Endothelial cell of umbilical vein (primary cell): ENCODE measurements at regions not wholly inside any gene's neighbourhood (a gene's known extent, or its start where the extent isn't known, plus 50 kb on each side); places are given as distances from the start of the nearest gene placed in this dataset.

Experiments
- BruUV-seq: library from RNA; stranded (reverse); fragments of 400-500 nt; replicated peaks from 2 replicates; lab custom pipeline; 2021; lab: Mats Ljungman, UMichigan
- CTCF ChIA-PET: fragments of 300-600, 350-600 bp; sonication (Branson Sonifier 250); formaldehyde crosslinking; loops from one replicate; lab custom pipeline; 2021; ENCODE audit warnings: antibody characterized with exemption, inconsistent platforms; lab: Charles Lee
- POLR2A ChIA-PET: fragments of 300-600, 350-600 bp; sonication (Branson Sonifier 250); formaldehyde crosslinking; loops from one replicate; lab custom pipeline; 2021; ENCODE audit warnings: antibody characterized with exemption, inconsistent platforms; lab: Charles Lee
- DNase-seq: peaks from one replicate; pipeline ENCODE4 v3.0.0-alpha.2; 2011; ENCODE audit warnings: low read depth, low spot score
- FAIRE-seq: peaks from 2 replicates; lab custom pipeline; 2011; peaks lifted over from hg19 to GRCh38; lab: Jason Lieb, UNC
- H2AFZ ChIP-seq: 2 replicates; pipeline ENCODE4 v1.6.0; 2012; ENCODE audit warnings: low read depth, low read length, control low read depth, inconsistent platforms
- H3K27ac ChIP-seq: 2 replicates; pipeline ENCODE4 v1.5.1; 2011; ENCODE audit warnings: low read depth, mild to moderate bottlenecking, control low read depth, low read length, moderate library complexity; ENCODE audit not compliant: insufficient read depth
- H3K27me3 ChIP-seq, 2 experiments: 2 replicates each; pipeline versions ENCODE4 v1.6.0 to v1.6.1; 2011; ENCODE audit warnings: low read length in 2 of 2, mixed read lengths in 1 of 2; ENCODE audit not compliant: control insufficient read depth in 2 of 2, insufficient read depth in 2 of 2
- H3K36me3 ChIP-seq, 2 experiments: 2 replicates in 1 of 2; 3 replicates in 1 of 2; pipeline ENCODE4 v1.5.1; 2011; ENCODE audit warnings: low read length in 2 of 2, mild to moderate bottlenecking in 1 of 2, moderate library complexity in 1 of 2; ENCODE audit not compliant: control insufficient read depth in 2 of 2, insufficient read depth in 2 of 2; ENCODE audit errors: extremely low read depth in 1 of 2
- H3K4me1 ChIP-seq: 3 replicates; pipeline ENCODE4 v1.5.1; 2011; ENCODE audit warnings: mild to moderate bottlenecking, low read length; ENCODE audit not compliant: control insufficient read depth, insufficient read depth; ENCODE audit errors: extremely low read depth
- H3K4me2 ChIP-seq: 2 replicates; pipeline ENCODE4 v1.6.1; 2011; ENCODE audit warnings: low read length, control low read depth, mixed read lengths; ENCODE audit not compliant: insufficient read depth
- H3K4me3 ChIP-seq, 3 experiments: fragments of 200-600 bp in 1 of 3; sonication (generic), shearing (Covaris generic) in 1 of 3; replicated peaks in 1 of 3; 2 replicates each; pipeline ENCODE4 v1.5.1; 2011 to 2016; ENCODE audit warnings: control low read depth in 3 of 3, low read length in 3 of 3, mild to moderate bottlenecking in 2 of 3, inconsistent platforms in 1 of 3, low read depth in 1 of 3, moderate library complexity in 1 of 3; ENCODE audit not compliant: insufficient read depth in 1 of 3
- H3K79me2 ChIP-seq: 2 replicates; pipeline ENCODE4 v1.6.0; 2012; ENCODE audit warnings: low read length, inconsistent platforms; ENCODE audit not compliant: control insufficient read depth, insufficient read depth
- H3K9ac ChIP-seq: replicated peaks from 2 replicates; pipeline ENCODE3; 2011; ENCODE audit warnings: low read length, control low read depth; ENCODE audit not compliant: insufficient read depth; ENCODE audit errors: extremely low read depth
- H3K9me1 ChIP-seq: replicated peaks from 3 replicates; pipeline ENCODE4 v1.6.0; 2011; ENCODE audit warnings: mild to moderate bottlenecking, low read length; ENCODE audit not compliant: control insufficient read depth, insufficient read depth; ENCODE audit errors: extremely low read depth
- H3K9me3 ChIP-seq: replicated peaks from 2 replicates; pipeline ENCODE4 v1.5.1; 2012; ENCODE audit warnings: low read length, inconsistent platforms; ENCODE audit not compliant: control insufficient read depth, insufficient read depth
- H4K20me1 ChIP-seq: replicated peaks from 2 replicates; pipeline ENCODE3; 2011; ENCODE audit warnings: mild to moderate bottlenecking, low read length; ENCODE audit not compliant: control insufficient read depth, insufficient read depth; ENCODE audit errors: extremely low read depth
- EZH2 ChIP-seq: IDR thresholded peaks from 2 replicates; pipeline ENCODE4 v1.6.1; 2012; ENCODE audit warnings: borderline replicate concordance, low read depth, mild to moderate bottlenecking, moderate library complexity, low read length, inconsistent platforms; ENCODE audit not compliant: severe bottlenecking
- FOS ChIP-seq: IDR thresholded peaks from 2 replicates; pipeline ENCODE4 v1.6.1; 2011; ENCODE audit warnings: mild to moderate bottlenecking, low read length, moderate library complexity, borderline replicate concordance; ENCODE audit not compliant: insufficient read depth
- GATA2 ChIP-seq: IDR thresholded peaks from 2 replicates; pipeline ENCODE4 v1.7.0; 2011; ENCODE audit warnings: low read depth, mild to moderate bottlenecking, moderate library complexity, mixed read lengths, low read length; ENCODE audit not compliant: insufficient read length, insufficient read depth
- JUN ChIP-seq: IDR thresholded peaks from 2 replicates; pipeline ENCODE4 v1.6.1; 2011; ENCODE audit warnings: borderline replicate concordance, low read depth; ENCODE audit not compliant: insufficient read length, insufficient read depth
- MYC ChIP-seq: IDR thresholded peaks from one replicate; pipeline ENCODE4 v1.6.1; 2011; ENCODE audit warnings: mild to moderate bottlenecking, low read depth, low read length
- POLR2A ChIP-seq: IDR thresholded peaks from 2 replicates; pipeline ENCODE4 v1.6.1; 2012; ENCODE audit warnings: low read depth, mild to moderate bottlenecking, control low read depth, low read length
- POLR2AphosphoS5 ChIP-seq: IDR thresholded peaks from 2 replicates; pipeline ENCODE4 v1.6.1; 2012; ENCODE audit warnings: low read depth, mild to moderate bottlenecking, control low read depth, low read length, moderate library complexity; ENCODE audit not compliant: insufficient read depth
- dilution Hi-C: fragments of 300-500 bp; cut with MboI; formaldehyde crosslinking; loops from one replicate; pipeline ENCODE4 v1.15.0; 2019; ENCODE audit warnings: low sequenced_read_pairs; ENCODE audit not compliant: extremely low pct_ligation_motif_present
- intact Hi-C: fragments of 100-400 bp; cut with micrococcal nuclease; formaldehyde crosslinking; loops from one replicate; pipeline ENCODE4 v1.10.0; 2022
- TF ChIP-seq, protein P1 (sequence below): IDR thresholded peaks from 2 replicates; pipeline ENCODE4 v1.6.1; 2011; ENCODE audit not compliant: insufficient read depth, insufficient read length
- TF ChIP-seq, protein P2 (sequence below), 2 donors: IDR thresholded peaks; 1 replicate in 1 of 2; 2 replicates in 1 of 2; pipeline ENCODE4 v1.5.1; 2011; ENCODE audit warnings: low read length in 2 of 2, mild to moderate bottlenecking in 2 of 2, moderate library complexity in 2 of 2, control low read depth in 1 of 2, inconsistent platforms in 1 of 2, low read depth in 1 of 2; ENCODE audit not compliant: insufficient read depth in 1 of 2; ENCODE audit errors: extremely low read depth in 1 of 2

DNA sequence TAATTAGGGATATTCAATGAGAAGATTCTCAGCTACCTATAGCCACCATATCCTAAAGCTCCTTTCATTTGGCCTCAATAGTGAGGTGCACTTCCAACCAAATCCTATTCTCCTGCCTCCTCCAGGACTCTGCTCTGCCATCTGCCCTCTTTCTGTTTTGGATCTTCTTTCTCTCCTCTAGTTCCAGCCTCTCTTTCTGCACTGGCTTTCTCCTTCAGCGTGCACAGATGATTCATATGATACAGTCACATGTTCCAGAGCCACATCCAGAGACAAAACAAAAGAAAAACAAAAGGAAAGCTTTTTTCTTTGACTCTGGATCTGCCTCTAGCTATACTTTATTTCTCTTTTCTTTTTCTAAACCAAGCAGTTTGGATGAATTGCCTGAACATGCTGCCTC lies 531.9 kb upstream of the MAN1A1 start:
- FAIRE-seq = no peak
- no peaks in the 10 kb centered on the region for H3K36me3 ChIP-seq
- H3K4me1 ChIP-seq = no peaks in the 10 kb centered on the region
- DNase-seq = no peak
- intact Hi-C loops = no loop called here
- H3K79me2 ChIP-seq = no peaks in the 10 kb centered on the region
- POLR2A ChIA-PET = no interaction called here
- CTCF ChIA-PET = no interaction called here
- no peaks in the 10 kb centered on the region for H3K9me3 ChIP-seq
- no peaks in the 10 kb centered on the region for H3K9me1 ChIP-seq
- no peaks in the 10 kb centered on the region for H3K27me3 ChIP-seq
- no peaks in the 10 kb centered on the region for H4K20me1 ChIP-seq
- no TSS peak for BruUV-seq
- TF ChIP-seq FOS (no peak), POLR2AphosphoS5 (no peak), MYC (no peak), EZH2 (no peak), GATA2 (no peak), POLR2A (no peak), JUN (no peak)
- TF ChIP-seq, protein P1, sequence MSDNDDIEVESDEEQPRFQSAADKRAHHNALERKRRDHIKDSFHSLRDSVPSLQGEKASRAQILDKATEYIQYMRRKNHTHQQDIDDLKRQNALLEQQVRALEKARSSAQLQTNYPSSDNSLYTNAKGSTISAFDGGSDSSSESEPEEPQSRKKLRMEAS = no peak
- TF ChIP-seq, protein P2, sequence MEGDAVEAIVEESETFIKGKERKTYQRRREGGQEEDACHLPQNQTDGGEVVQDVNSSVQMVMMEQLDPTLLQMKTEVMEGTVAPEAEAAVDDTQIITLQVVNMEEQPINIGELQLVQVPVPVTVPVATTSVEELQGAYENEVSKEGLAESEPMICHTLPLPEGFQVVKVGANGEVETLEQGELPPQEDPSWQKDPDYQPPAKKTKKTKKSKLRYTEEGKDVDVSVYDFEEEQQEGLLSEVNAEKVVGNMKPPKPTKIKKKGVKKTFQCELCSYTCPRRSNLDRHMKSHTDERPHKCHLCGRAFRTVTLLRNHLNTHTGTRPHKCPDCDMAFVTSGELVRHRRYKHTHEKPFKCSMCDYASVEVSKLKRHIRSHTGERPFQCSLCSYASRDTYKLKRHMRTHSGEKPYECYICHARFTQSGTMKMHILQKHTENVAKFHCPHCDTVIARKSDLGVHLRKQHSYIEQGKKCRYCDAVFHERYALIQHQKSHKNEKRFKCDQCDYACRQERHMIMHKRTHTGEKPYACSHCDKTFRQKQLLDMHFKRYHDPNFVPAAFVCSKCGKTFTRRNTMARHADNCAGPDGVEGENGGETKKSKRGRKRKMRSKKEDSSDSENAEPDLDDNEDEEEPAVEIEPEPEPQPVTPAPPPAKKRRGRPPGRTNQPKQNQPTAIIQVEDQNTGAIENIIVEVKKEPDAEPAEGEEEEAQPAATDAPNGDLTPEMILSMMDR (IDR thresholded peaks at IDR 0.05; ENCODE audit: extremely low read depth in 1 of 2, insufficient read depth in 1 of 2, low read depth in 1 of 2, low read length in 2 of 2) = no peak
- H2AFZ ChIP-seq = no peak overlapping the region
- no peak overlapping the region for H3K4me2 ChIP-seq
- dilution Hi-C loops = no loop called here
- no peak overlapping the region for H3K9ac ChIP-seq
- no peak overlapping the region for H3K27ac ChIP-seq
- no peak overlapping the region for H3K4me3 ChIP-seq
